Stomach (tissue), 8 donors: ENCODE measurements at regions not wholly inside any gene's neighbourhood (a gene's known extent, or its start where the extent isn't known, plus 50 kb on each side); places are given as distances from the start of the nearest gene placed in this dataset.

Source experiments
- DNase-seq, 2 donors: peaks; one replicate each; pipeline versions ENCODE4 v3.0.0 to v3.0.0-alpha.2; 2013 to 2019
- H3K27ac ChIP-seq, 5 donors: fragments of 200-600 bp in 4 of 5; sonication (generic) in 4 of 5; one replicate each; pipeline ENCODE4 v1.5.1; 2013 to 2019; ENCODE audit warnings: mild to moderate bottlenecking in 1 of 5, moderate library complexity in 1 of 5
- H3K27me3 ChIP-seq, 3 donors: fragments of 200-600 bp; sonication (generic); one replicate each; pipeline ENCODE4 v1.5.1; 2017 to 2019; ENCODE audit warnings: mixed run types in 1 of 3
- H3K36me3 ChIP-seq, 4 donors: fragments of 200-600 bp; sonication (generic); 1 replicate in 3 of 4; 2 replicates in 1 of 4; pipeline ENCODE4 v1.5.1; 2016 to 2019
- H3K4me1 ChIP-seq, 4 donors: fragments of 200-600 bp; sonication (generic); one replicate each; pipeline ENCODE4 v1.5.1; 2016 to 2019
- H3K4me3 ChIP-seq, 4 donors: fragments of 200-600 bp; sonication (generic) in 3 of 4; one replicate each; pipeline ENCODE4 v1.5.1; 2016 to 2019; ENCODE audit warnings: mild to moderate bottlenecking in 1 of 4
- H3K9me3 ChIP-seq, 4 donors: fragments of 200-600 bp; sonication (generic); one replicate each; pipeline ENCODE4 v1.5.1; 2016 to 2019
- EP300 ChIP-seq: sonication (generic); formaldehyde crosslinking; IDR thresholded peaks from one replicate; pipeline ENCODE4 v1.6.1; 2017; ENCODE audit warnings: antibody characterized with exemption
- POLR2A ChIP-seq, 4 donors: fragments of 450-650 bp; IDR thresholded peaks; one replicate each; pipeline ENCODE4 v1.6.1; 2016; ENCODE audit warnings: antibody characterized with exemption in 4 of 4, control low read depth in 2 of 4, mild to moderate bottlenecking in 1 of 4, moderate library complexity in 1 of 4
- POLR2AphosphoS5 ChIP-seq, 3 donors: sonication (generic); formaldehyde crosslinking; IDR thresholded peaks; one replicate each; pipeline ENCODE4 v1.6.1; 2016; ENCODE audit warnings: antibody characterized with exemption in 3 of 3
- WGBS, 5 donors: extraction: QIAGEN DNeasy Blood & Tissue Kit in 3 of 5; methylation state at CpG; one replicate each; pipeline versions ENCODE4 v1.1.5 to v1.1.7; 2013 to 2018; 5-methylcytosine and 5-hydroxymethylcytosine counted together
- intact Hi-C: fragments of 100-400 bp; cut with DNase I; formaldehyde crosslinking; loops from one replicate; pipeline ENCODE4 v1.15.1; 2023; ENCODE audit warnings: low total_unique reads
- TF ChIP-seq, protein P1 (sequence below), 7 experiments: fragments of 450-650 bp in 4 of 7; fragments of 200-600 bp in 3 of 7; sonication (generic) in 3 of 7; IDR thresholded peaks; one replicate each; pipeline ENCODE4 v1.5.1; 2016 to 2019; ENCODE audit warnings: antibody characterized with exemption in 7 of 7, control low read depth in 2 of 7, mild to moderate bottlenecking in 1 of 7
- donor health status: healthy with polysubstance abuse.
- donor health status: Bipolar disorder and iron deficiency.
- donor health status: healthy.

DNA sequence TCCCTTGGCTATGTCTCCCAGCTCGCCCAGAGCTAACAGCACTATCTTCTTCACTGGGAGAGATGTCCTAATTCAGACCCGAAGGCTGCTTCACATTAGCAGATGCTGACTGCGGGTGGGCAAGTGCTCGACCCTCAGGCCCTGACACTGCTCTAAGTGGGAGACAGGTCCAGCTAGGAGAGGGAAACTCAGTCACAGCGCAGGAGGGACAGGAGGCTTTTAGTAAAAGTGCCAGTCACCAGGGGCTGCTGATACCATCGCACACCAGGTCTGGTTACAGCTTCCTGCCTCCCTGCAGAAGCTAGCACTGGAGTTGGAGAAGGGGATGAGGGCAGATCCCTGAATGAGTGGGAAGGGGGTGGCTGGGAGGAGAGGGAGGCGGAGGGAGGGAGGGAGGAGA lies 365.8 kb upstream of the RGMA start:
- Histone ChIP-seq H3K4me1 (no peaks in the 10 kb centered on the region), H3K27me3 (no peaks in the 10 kb centered on the region), H3K36me3 (no peaks in the 10 kb centered on the region), H3K4me3 (no peak overlapping the region), H3K27ac (no peak overlapping the region), H3K9me3 (no peaks in the 10 kb centered on the region)
- no peak for DNase-seq
- no peak for TF ChIP-seq POLR2AphosphoS5 (IDR thresholded peaks at IDR 0.05)
- WGBS, 5 donors: 40 to 73% (median 64%) methylated on average over 7 of the region's 7 CpGs
- intact Hi-C loops: no loop called here

DNA sequence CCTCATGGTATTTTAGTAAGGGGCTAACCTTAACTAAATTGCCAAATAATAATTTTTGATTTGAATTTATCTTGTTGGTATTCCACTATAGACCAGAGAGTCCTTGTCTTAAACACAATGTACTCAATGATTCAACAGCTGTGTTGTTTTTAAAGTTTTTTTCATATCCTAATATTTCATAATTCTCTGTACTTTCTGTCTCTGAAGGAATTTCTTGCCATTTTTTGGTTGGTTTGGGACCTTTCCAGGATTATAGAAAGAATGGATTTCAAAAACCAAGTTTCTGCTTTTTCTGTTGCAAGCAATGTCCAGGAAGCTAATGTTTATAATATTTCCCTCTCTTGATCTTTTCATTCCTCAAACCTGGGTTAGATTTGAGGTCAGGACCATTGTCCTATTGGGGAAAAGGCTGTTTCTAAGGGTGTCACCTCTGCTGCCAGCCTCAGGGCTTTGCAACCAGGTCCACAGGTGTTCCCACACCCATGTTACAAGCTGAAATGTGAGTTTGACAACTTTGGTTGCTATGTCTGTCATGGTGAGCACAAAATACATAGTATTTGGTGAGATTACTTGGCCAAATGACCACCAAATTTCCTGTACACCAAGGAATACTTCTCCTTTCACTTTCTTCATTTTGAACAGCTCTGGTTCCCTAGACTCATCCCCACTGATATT lies 363.7 kb upstream of the RGMA start:
- no peak for TF ChIP-seq POLR2A (IDR thresholded peaks at IDR 0.05)
- no peaks in the 10 kb centered on the region for H3K36me3 ChIP-seq
- intact Hi-C loops: no loop called here
- H3K27ac ChIP-seq: no peak overlapping the region
- no peaks in the 10 kb centered on the region for H3K27me3 ChIP-seq
- H3K9me3 ChIP-seq: no peaks in the 10 kb centered on the region
- H3K4me3 ChIP-seq: no peak overlapping the region
- DNase-seq: no peak
- no peaks in the 10 kb centered on the region for H3K4me1 ChIP-seq

DNA sequence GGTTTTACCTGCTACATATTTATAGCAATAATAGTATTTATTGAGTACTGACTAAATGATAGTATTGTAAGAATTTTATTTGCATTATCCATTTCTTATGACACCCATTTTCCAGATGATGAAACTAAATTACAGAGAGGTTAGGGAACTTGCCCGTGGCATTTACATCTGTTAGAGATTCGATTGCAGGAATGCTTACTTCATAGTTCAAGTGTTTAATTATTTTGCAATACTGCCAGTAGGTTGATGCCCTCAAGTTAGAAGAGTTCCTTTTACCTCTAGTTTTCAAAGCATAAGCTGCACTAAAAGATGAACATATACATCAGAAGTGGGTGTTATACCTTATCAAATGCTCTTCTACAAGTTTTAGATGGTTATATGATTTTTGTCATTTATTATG lies 362.8 kb upstream of the RGMA start:
- H3K9me3 ChIP-seq: no peaks in the 10 kb centered on the region
- H3K4me3 ChIP-seq: no peak overlapping the region
- H3K36me3 ChIP-seq: no peaks in the 10 kb centered on the region
- TF ChIP-seq, protein P1, sequence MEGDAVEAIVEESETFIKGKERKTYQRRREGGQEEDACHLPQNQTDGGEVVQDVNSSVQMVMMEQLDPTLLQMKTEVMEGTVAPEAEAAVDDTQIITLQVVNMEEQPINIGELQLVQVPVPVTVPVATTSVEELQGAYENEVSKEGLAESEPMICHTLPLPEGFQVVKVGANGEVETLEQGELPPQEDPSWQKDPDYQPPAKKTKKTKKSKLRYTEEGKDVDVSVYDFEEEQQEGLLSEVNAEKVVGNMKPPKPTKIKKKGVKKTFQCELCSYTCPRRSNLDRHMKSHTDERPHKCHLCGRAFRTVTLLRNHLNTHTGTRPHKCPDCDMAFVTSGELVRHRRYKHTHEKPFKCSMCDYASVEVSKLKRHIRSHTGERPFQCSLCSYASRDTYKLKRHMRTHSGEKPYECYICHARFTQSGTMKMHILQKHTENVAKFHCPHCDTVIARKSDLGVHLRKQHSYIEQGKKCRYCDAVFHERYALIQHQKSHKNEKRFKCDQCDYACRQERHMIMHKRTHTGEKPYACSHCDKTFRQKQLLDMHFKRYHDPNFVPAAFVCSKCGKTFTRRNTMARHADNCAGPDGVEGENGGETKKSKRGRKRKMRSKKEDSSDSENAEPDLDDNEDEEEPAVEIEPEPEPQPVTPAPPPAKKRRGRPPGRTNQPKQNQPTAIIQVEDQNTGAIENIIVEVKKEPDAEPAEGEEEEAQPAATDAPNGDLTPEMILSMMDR (IDR thresholded peaks at IDR 0.05): no peak
- TF ChIP-seq EP300 (no peak), POLR2A (IDR thresholded peaks at IDR 0.05) (no peak), POLR2AphosphoS5 (IDR thresholded peaks at IDR 0.05) (no peak)
- no peaks in the 10 kb centered on the region for H3K4me1 ChIP-seq
- DNase-seq: no peak
- WGBS, 5 donors: 43 to 62% (median 50%) methylated on average over 2 of the region's 2 CpGs
- H3K27me3 ChIP-seq: no peaks in the 10 kb centered on the region
- intact Hi-C loops: no loop called here
- H3K27ac ChIP-seq: no peak overlapping the region

DNA sequence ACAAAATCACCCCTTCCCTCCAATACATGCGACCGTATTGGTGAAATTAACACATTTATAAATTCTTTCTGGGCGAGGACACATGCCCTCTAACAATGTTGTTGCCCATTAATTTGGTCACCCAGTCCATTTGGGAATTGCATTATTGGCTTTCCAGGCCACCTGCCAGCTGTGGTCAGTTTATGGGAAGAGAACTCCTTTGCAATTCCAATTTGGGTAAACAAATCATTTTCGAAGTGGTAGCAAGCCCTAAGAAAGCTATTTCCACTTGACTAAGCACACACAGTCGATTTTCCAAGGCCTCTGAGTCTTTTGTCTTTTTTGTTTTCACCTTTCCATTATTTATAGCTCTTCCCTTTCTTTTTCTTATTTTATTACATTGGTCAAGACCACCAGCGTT lies 362.3 kb upstream of the RGMA start:
- H3K4me3 ChIP-seq: no peak overlapping the region
- H3K27ac ChIP-seq: no peak overlapping the region
- intact Hi-C loops: no loop called here
- H3K9me3 ChIP-seq: no peaks in the 10 kb centered on the region
- TF ChIP-seq, protein P1 (IDR thresholded peaks at IDR 0.05): no peak
- TF ChIP-seq EP300 (no peak), POLR2A (IDR thresholded peaks at IDR 0.05) (no peak), POLR2AphosphoS5 (IDR thresholded peaks at IDR 0.05) (no peak)
- no peaks in the 10 kb centered on the region for H3K27me3 ChIP-seq
- DNase-seq: no peak
- H3K4me1 ChIP-seq: no peaks in the 10 kb centered on the region
- H3K36me3 ChIP-seq: no peaks in the 10 kb centered on the region
- WGBS, 5 donors: 61 to 70% (median 67%) methylated on average over 6 of the region's 6 CpGs

DNA sequence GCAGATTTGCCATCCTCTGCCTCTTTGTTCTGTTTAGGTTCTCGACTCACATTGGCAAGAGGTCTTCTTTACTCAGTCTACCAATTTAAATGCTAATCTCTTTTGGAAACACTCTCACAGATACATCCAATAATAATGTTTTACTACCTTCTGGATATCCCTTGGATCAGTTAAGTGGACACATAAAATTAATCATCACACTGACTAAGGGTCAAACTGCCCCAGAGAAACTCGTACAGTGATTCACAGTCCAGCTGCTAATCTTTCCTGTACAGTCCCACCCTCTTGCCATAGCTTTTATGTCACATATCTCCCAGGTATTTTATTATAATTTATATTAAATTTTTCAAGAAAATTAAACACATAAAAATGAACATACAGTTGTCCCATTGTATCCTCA lies 360.8 kb upstream of the RGMA start:
- 56 to 69% (median 58%) methylated on average over 2 of the region's 2 CpGs for WGBS, 5 donors
- TF ChIP-seq POLR2A (IDR thresholded peaks at IDR 0.05) (no peak), POLR2AphosphoS5 (IDR thresholded peaks at IDR 0.05) (no peak), EP300 (no peak)
- TF ChIP-seq, protein P1 (IDR thresholded peaks at IDR 0.05): no peak
- no peaks in the 10 kb centered on the region for H3K4me1 ChIP-seq
- no peak overlapping the region for H3K4me3 ChIP-seq
- H3K36me3 ChIP-seq: no peaks in the 10 kb centered on the region
- intact Hi-C loops: no loop called here
- H3K27me3 ChIP-seq: no peaks in the 10 kb centered on the region
- DNase-seq: no peak
- H3K9me3 ChIP-seq: no peaks in the 10 kb centered on the region
- no peak overlapping the region for H3K27ac ChIP-seq
